Activated CD8-positive, alpha-beta memory T cell treated with anti-CD3 and anti-CD28 coated beads for 24 hours (primary cell): ENCODE measurements at regions not wholly inside any gene's neighbourhood (a gene's known extent, or its start where the extent isn't known, plus 50 kb on each side); places are given as distances from the start of the nearest gene placed in this dataset.

Experiments
- DNase-seq: peaks from one replicate; pipeline ENCODE4 v3.0.0-alpha.2; 2020

- DNase-seq: no peak
Measured at GRCh38 chr2:58971511-58972360, 730.6 kb upstream of the FANCL start.

GRCh38 chr2:58970365-58970764 lies 729.2 kb upstream of the FANCL start:
- no peak for DNase-seq

GRCh38 chr2:58968885-58969284 lies 727.8 kb upstream of the FANCL start:
- no peak for DNase-seq

GRCh38 chr2:58967736-58968135 lies 726.6 kb upstream of the FANCL start:
- no peak for DNase-seq

GRCh38 chr2:58965602-58966001 lies 724.5 kb upstream of the FANCL start:
- DNase-seq: no peak

GRCh38 chr2:58959996-58960395 lies 718.9 kb upstream of the FANCL start:
- no peak for DNase-seq

GRCh38 chr2:58957188-58957840 lies 716.2 kb upstream of the FANCL start:
- no peak for DNase-seq

- DNase-seq: no peak
Measured at GRCh38 chr2:58954880-58955385, 713.8 kb upstream of the FANCL start.

GRCh38 chr2:58951722-58952121 lies 710.6 kb upstream of the FANCL start:
- DNase-seq: no peak

- no peak for DNase-seq
Measured at GRCh38 chr2:58950795-58951462, 709.8 kb upstream of the FANCL start.

- no peak for DNase-seq
Measured at GRCh38 chr2:58939388-58939787, 698.3 kb upstream of the FANCL start.

- DNase-seq: no peak
Measured at GRCh38 chr2:58938988-58939387, 697.9 kb upstream of the FANCL start.

GRCh38 chr2:58932801-58933200 lies 691.7 kb upstream of the FANCL start:
- no peak for DNase-seq

- DNase-seq: no peak
Measured at GRCh38 chr2:58930537-58930936, 689.4 kb upstream of the FANCL start.

GRCh38 chr2:58928973-58929372 lies 687.8 kb upstream of the FANCL start:
- DNase-seq: no peak

- DNase-seq: no peak
Measured at GRCh38 chr2:58928391-58928790, 687.3 kb upstream of the FANCL start.

GRCh38 chr2:58926112-58926511 lies 685.0 kb upstream of the FANCL start:
- DNase-seq: no peak

GRCh38 chr2:58925676-58926081 lies 684.6 kb upstream of the FANCL start:
- DNase-seq: no peak

GRCh38 chr2:58923869-58924268 lies 682.7 kb upstream of the FANCL start:
- DNase-seq: no peak

- DNase-seq: no peak
Measured at GRCh38 chr2:58922245-58922644, 681.1 kb upstream of the FANCL start.

GRCh38 chr2:58921676-58922075 lies 680.6 kb upstream of the FANCL start:
- no peak for DNase-seq

GRCh38 chr2:58920001-58920400 lies 678.9 kb upstream of the FANCL start:
- DNase-seq: no peak

GRCh38 chr2:58919316-58919715 lies 678.2 kb upstream of the FANCL start:
- DNase-seq: no peak

- DNase-seq: no peak
Measured at GRCh38 chr2:58918141-58918540, 677.0 kb upstream of the FANCL start.
